GM12872 (cell line): ENCODE measurements at regions not wholly inside any gene's neighbourhood (a gene's known extent, or its start where the extent isn't known, plus 50 kb on each side); places are given as distances from the start of the nearest gene placed in this dataset.

Experiments used
- TF ChIP-seq, protein P1 (sequence below): IDR thresholded peaks from 3 replicates; pipeline ENCODE4 v1.5.1; 2011; ENCODE audit warnings: low read depth, mild to moderate bottlenecking, low read length, moderate library complexity; ENCODE audit not compliant: insufficient read depth

DNA sequence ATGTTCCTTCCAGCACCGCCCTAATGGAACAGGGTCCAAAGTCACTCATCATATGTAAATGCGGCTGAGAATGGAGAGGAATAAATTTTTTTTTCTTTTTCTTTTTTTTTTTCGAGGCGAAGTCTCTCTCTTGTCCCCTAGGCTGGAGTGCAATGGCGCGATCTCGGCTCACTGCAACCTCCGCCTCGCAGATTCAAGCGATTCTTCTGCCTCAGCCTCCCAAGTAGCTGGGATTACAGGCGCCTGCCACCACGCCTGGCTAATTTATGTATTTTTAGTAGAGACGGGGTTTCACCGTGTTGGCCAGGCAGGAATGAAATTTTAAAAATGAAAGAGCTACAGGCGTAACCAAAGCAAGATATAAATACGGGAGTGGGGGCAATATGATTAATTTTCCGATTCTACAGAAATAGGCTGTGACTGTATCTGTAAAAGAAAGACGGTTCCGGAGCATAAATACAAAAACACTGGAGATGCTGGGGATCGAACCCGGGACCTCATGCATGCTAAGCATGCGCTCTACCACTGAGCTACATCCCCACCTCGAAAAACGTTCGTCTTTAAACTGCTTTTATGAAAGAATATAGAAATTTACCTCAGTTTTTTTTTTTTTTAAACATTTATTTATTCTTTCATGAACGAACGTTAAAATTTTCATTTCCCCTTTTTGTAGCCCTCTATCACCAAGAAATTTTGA lies 132.2 kb downstream of the GPX5 start:
- TF ChIP-seq, protein P1, sequence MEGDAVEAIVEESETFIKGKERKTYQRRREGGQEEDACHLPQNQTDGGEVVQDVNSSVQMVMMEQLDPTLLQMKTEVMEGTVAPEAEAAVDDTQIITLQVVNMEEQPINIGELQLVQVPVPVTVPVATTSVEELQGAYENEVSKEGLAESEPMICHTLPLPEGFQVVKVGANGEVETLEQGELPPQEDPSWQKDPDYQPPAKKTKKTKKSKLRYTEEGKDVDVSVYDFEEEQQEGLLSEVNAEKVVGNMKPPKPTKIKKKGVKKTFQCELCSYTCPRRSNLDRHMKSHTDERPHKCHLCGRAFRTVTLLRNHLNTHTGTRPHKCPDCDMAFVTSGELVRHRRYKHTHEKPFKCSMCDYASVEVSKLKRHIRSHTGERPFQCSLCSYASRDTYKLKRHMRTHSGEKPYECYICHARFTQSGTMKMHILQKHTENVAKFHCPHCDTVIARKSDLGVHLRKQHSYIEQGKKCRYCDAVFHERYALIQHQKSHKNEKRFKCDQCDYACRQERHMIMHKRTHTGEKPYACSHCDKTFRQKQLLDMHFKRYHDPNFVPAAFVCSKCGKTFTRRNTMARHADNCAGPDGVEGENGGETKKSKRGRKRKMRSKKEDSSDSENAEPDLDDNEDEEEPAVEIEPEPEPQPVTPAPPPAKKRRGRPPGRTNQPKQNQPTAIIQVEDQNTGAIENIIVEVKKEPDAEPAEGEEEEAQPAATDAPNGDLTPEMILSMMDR = no peak

DNA sequence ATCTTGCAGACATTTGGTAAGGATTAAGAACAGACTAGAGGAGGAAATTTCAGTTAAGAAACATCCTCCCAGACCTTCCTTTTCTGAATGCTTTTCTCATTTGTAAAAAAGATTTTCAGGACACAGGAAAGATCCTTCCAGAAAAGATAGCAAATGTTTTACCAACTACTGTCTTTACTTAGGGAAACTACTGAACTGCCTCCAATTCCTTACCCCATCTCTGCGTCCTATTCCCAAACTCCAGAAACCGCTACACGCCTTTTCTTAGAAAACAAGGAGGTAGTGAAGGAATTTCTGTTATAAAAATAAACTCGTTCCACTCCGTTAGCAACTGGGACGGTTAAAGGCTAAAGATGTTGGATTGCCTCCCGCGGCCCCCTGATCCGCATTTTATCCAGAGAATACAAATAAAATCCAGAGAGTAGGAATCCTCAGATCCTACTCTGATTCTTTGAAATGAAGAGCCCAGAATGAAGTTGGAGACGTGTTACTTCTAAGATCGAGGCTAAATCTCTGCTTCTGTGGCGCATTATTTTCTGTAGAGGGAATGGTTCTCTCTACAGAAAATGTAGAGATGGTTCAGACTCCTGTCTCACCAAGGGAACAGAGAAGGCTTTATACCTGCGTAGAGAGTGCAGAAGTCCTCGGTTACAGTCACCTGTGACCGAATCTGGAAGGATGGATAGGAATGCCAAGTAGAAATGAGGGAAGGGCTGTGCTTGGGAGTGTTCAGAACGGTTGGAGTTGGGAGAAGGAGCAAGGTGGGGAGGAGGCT lies 133.0 kb downstream of the GPX5 start:
- TF ChIP-seq, protein P1 = no peak

DNA sequence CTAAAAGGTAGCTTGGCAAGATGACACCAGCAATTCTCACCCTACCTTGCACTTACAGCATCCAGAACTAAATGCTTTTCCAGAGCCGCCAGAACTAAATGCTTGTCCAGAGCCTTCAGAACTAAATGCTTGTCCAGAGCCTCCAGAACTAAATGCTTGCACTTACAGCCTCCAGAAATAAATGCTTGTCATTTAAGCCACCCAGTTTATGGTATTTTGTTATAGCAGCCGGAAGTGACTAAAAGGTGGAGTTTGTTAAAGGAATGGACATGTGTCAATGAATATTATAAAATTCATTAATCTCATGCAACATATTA lies 133.5 kb downstream of the GPX5 start:
- TF ChIP-seq, protein P1 = no peak

DNA sequence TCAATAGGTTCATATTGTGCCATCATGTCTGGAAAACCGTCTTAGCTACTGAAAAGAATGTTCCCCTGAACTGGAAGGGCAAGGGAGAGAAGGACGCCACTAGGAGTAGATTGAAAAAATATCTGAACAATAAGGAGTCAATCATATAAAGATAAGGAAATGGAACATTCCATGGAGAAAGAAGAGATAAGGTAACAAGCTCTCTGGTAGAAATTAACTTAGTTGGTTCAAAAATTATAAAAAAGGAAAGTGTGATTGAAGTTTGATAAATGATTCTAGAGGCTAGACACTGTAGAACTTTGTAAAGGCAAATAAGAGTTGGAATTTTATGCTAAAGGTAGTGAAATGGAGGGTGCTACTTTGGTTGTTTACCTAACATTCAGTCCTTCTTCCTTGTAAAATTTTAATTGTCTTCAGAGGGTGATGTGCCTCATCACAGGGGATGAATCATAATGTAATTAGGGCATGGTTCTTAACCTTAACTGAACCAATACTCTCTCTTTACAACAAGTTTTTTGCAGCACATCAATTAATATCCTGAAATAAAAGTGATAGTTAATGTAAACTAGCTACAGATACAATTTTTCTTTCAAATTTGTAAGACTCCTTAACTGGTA lies 135.5 kb downstream of the GPX5 start:
- TF ChIP-seq, protein P1 = no peak

DNA sequence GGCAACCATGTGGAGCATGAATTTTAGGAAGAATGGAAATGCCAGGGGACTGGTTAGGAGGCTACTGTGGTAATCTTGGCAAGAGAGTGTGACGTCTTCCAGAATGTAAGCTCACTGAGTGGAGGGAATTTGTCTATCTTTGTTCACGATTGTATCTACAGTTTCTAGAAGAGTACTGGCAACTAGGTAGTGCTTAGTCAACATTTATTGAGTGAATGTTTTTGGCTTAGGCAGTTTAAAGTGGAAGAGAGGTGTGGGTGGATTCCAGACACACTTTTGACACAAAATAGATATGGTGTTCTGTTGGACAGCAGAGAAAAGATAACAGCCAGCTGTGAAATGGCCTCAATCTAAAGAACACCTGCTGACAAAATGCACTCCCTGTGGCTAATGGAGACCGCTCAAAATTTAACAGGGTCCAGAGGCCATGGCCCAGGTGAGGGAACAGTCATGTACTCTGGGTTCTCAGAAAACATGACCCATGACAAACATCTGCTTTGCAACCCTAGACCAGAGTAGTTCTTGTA lies 139.3 kb downstream of the GPX5 start:
- TF ChIP-seq, protein P1 = no peak

DNA sequence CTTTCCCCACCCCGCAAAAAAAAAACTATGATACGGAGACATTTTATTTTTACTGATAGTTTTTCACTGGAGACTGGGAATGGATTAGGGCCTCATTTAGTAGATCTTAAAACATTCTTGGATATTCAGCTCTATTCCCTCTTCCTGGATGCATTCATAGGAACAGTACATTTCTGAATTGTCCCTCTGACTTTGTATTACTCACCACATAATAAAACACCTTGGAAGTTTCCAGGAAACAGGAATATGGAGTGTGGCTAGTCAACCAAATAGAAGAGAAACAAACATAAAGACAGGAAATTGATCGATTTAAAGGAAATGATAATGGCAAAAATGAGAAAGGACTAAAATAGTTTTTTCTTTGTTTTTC lies 147.7 kb downstream of the GPX5 start:
- TF ChIP-seq, protein P1 = no peak

DNA sequence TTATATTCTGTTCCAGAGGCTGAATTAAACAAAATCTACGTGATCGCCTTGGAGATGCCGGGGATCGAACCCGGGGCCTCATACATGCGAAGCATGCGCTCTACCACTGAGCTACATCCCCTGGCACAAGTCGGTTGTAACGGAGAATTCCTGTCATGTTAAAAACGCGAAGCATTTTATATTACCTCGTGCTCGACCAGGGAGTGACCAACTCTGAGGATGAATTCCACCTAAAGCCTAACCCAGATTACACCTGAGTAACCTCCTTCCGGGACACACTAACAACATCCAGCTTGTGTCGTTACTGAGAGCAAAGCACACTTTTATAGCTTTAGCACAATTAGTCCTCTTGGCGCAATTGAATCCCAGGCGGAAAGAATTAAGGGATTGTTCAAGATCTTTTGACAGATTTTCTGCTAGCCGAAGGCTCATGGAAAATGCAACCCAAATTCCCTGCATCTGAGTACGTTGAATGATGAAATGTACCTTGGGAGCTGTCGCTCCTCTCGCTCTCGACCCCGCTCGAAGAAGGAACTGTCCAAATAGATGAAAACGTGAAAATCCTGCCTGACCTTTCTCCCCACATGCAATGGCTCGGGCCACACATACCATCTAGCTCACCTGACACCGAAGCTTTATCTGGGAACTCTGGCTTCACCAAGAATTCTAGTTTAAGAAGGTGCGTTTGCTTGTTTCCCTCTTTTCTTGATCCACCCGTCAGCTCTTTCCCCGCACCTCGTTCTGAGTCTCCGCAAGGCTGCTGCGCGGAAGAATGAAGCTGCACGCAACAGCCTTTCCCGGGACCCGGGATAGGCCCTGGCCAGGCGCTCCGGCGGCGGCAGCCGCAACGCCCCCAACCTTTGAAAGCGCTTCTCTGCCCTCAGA lies 148.3 kb downstream of the GPX5 start:
- TF ChIP-seq, protein P1 = no peak
